ENCODE measurements at regions not wholly inside any gene's neighbourhood (a gene's known extent, or its start where the extent isn't known, plus 50 kb on each side); places are given as distances from the start of the nearest gene placed in this dataset.

DNA sequence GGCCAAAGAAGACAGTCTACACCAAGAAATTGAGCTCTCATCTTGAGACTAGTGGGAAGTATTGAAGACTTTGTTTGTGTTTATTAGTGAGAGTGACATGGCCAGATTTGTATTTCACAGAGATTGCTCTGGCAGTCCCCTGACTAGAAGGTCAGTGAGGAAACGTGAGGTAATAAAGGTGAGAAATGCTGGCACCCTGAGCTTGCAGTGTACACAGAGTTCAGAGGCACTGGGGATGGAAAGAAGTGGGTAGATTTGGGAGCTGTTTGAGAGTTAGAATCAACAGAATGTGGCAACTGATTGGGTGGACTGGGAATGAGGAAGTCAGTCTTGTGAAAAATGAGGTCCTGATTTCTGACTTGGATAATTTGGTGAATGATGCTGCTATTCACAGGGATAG lies 336.9 kb downstream of the SNAPC1 start:
- DNase-seq, result no peak

DNA sequence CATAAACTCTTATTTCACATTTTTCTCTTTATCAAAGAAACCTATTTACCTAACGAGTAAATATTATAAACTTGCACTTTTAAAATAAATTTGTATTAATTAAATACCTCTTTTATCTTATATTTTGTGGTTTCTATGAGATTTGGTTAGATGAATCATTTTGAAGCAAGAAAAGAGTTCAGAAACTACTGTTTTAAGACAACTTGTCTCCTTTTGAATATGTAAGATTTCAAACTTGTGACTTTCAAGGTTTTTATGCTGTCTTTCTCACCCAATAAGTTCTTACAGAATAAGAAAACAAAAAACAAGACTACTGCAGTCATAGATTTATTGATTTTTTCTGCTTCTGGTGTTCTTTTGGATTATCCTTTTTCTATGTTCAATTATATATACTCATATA lies 339.0 kb downstream of the SNAPC1 start:
- DNase-seq, result no peak

DNA sequence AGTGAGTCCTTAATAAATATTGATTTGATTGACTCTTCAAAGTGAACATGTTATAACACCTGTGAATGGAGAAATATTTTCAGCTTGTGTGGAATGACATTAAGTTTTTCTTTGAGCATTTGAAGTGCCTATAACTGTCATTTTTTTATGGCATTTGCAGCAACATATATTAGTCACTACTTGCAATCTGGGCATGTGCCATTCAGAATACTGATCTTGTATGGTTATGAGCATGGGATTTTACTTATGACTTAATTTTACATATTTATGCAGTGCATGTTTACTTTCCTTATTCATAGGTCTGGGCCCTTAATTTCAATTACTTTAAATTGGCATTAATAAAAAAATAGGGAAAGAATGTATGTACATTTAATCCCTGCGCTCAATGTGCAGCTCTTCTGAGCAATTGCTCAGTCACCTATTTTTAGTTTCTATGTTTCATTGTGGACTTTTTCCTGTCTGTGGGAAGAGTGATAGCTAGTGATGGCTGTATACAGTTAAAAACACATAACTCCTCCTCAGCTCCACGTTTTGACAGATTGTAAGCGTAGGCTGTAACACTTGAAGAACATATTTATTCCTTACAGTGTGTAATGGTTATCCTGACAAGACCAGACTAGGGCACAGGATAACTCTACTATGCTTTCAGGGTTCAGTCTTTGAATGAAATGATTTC lies 339.6 kb downstream of the SNAPC1 start:
- no peak for DNase-seq

DNA sequence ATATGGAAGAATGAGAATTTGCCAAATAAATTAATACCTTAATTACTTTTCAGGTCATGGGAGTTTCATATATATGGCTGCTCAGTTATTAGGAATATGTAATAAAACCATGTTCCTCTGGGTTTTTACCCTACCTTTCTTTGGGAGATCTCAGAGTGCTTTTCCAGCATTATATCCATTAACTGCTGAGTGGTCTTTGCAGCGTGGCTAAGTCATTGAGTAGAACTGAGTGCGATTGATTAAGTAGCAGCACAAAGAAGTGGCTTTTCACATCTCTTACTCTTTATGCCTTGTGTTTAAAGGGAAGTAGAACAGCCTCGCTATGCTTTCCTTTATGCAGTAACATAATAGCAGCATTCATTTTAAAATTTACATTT lies 340.1 kb downstream of the SNAPC1 start:
- no peak for DNase-seq

DNA sequence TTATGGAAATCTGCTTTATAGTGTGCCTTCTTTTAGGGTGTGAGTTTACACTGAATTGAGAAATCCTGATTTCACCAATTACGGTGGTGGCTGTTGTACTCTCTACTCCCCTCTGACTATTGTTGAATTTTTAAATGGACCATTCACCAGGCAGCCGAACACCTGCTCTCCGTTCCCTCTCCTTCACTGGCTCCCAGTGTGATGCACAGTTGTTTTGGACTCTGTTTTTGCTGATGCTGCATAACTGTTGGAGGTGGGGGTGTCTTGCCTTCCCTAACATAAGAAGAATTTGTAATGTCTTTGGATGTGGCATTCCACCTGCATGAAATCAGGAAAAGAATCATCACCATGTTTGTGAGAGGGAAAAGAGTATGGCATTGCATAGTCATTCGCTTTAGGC lies 341.2 kb downstream of the SNAPC1 start:
- DNase-seq, result no peak

DNA sequence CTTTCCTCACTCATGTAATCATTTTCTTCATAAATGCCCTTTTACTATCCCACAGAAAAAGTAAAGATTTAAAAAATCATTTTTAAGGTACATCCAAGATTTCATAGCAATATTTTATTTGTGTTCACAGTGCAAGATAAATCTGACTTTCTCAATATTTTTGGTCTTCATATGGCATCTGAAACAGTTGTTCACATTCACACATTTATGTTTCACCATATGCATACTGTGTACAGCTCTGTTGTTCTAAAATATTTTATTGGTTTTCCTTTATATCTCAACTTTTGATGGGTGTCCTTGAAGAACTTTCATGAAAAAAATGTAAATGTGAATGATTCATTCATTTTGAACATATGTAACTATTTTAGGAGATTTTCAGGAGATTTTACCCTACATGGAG lies 348.7 kb downstream of the SNAPC1 start:
- no peak for DNase-seq

DNA sequence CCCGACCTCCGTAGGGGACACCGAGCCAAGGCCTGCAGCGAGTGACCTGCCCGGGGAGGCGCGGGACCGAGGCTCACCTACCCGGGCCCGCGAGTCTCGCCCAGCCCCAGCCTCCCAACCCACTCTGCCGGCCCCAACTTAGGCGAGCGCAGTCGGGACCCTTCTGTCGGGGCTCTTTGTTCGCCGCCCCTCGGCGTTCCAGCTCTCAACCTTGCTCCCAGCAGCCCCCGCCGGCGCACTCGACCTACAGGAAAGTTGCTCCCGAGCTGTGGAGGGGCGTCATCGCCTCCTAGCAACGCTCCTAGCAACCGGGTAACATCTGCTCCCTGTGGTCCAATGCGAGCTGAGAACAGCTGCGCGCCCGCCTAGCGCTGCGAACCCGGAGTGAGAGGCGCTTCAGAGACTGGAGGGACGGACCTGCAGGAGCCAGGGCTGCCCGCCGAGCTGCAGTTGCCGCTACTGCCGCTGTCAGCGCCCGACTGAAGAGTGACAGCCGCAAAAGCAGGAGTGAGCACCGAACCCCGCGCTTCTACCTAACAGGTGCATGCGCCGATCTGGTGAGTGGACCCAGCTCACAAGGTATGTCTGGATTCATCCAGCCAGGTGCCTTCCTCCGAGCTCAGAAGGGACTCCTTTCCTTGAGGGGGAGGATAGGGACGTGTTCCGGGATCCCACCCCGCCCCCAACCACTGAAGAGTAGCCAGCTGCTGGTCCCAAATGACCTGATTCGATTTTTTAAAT lies 355.0 kb downstream of the SNAPC1 start:
- DNase-seq, result peak; percentile 50 to 64

DNA sequence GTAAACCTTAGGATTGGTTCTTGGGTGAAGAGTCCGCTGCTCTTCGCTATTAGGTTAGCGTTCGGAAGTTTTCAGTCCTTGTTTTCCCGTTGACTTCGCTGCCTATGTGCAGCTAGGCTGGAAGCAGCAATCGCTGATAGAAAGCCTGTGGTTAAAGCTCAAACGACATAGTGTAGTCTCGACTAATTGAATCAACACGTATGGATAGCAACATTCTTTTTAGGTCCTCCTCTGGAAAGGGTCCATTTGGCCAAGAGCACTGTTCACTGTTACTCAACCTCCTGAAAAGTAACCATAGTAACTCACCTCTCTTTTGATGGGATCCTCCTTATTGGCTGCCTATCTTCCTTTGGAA lies 355.5 kb downstream of the SNAPC1 start:
- DNase-seq, result no peak

DNA sequence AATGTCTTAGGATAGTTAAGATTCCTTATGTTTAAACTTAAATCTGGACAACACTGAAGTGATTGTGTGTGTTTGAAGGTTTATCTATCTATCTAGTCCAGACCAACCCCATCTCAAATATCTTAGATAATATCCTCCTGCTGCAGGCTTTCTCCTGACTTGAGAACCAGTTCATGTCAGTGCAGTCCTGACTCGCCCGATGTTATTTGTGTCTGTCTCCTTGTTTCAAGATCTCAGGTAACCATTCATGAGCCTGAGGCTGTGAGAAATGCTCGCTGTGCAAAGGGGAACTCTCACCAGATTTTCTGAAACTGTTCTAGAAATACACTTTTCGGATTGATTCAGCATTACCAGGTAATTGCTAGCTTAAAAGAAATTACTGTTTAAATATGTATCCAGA lies 356.2 kb downstream of the SNAPC1 start:
- no peak for DNase-seq

DNA sequence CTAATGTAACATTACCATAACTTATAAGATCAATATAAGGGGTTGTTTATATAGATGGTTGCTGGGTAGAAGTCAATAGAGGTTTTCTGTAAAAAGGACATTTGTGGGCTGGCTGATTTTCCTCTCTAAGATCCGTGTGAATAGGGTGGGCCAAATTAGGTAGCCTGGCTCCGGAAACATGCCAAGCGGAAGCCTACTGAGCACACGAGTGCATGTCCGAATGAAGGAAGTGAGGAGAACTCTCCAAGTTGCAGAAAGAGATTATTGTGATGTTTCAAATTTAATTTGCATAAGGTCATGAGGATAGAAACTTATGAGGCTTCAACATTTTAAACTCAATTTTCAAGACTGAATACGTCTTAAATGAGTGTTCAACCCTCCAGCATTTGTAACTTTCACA lies 356.7 kb downstream of the SNAPC1 start:
- no peak for DNase-seq

DNA sequence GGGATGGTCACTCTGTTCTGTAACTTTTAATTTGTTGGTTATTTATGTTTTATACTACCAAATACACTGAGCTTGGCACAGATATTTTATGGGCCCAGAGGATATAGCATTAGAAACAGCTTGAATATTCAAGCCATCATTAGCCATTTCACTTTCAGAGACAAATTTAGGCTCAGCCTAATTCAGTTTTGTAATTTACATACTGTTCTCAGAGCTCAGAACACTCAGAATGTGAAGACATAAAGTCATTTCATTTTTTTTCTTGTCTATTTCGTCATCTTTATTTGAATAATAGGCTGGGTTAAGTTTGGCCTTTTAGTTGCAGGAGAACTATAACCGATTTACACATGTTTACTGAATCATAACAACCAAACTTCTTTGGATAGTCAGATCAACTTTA lies 361.7 kb downstream of the SNAPC1 start:
- no peak for DNase-seq

DNA sequence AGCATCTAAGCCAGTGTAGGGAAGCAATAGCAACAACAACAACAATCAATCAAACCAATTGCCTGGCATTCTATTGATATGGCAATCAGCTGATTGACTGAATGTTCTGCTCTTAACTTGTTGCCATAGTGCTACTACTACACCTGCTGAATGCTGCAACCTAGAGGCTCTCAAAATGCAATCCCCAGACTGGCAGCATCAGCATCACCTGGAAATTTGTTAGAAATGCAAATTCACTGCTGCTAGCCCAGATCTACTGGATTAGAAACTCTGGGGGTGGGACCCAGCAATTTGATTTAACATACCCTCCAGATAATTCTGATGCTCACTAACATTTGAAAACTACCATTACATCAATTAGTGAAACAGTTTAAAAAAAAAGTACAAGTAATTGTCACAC lies 363.6 kb downstream of the SNAPC1 start:
- no peak for DNase-seq

DNA sequence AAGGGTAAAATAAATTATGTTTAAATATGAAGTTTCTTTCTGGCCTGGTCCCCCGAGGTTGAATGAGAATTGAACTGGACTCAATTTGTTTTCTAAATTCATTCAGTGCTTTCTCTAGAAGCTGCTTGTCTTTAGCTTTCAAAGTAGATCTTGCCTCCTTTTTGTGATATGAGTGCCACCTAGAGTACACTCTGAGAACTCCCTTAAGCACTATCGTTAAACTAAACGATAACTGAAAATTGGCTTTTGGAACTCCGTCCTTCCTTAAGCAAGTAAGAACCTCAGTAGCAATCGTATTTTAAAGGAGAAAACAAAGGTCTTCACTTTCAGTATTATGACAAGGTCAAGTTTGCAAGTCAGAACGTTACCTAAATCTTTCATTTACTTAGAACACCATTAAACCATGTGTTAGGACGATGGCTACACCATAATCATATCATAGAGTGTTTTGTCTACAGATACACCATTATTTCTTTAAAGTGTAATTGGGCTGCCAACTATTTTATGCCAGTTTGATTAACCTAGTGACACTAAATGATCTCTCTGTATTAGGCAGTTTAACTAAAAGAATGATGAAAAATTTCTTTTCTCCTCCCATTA lies 364.8 kb downstream of the SNAPC1 start:
- DNase-seq, result peak in 1 of 2 donors; percentile 56

DNA sequence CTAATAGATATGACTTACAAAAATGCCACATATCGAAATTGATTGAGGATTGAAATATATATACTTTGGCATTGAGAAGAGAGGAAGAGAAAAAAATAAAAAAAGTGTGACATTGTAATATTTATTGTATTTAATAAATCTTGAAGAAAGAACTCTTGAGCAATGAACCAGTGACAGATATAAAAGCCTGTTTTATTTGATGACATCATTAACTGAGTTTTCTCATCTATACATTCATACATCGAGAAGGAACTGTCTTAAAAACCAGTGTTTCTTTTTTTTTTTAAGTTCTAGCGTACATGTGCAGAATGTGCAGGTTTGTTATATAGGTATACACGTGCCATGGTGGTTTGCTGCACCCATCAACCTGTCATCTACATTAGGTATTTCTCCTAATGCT lies 368.2 kb downstream of the SNAPC1 start:
- DNase-seq, result no peak

DNA sequence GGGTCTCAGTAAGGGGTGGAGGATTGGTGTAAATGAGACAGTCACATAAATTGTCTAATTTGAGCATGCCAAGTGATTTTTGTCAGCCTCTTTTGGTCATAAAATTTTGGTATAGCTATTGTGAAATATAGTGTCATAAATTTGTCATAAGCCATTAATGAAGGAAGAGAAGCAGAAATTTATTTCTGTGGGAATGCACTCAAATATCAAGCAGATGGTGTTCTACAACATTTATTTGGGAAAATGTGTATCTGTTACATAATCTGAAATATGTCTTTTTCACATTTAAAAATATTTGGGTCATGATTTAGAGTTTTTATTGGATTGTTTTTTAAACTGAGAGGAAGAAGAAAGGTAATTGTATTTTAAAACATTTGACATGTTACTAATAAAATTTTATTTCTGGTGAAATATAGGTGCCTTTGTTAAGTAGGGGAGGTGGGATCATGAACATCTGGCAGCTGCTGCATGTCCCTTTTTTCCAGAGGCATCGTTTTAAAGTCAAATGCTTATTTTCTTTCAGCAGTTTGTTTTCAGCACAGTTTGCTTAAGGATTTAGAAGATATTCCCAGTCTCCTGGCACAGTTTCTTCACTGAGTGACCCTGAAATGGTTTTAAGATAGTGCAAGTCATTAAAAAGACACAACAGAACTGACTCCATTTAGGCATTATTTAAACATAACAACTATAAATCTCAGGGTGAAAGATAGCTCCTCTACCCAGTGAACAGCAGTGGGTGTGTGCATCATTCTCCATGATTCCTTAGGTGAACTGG lies 371.7 kb downstream of the SNAPC1 start:
- no peak for DNase-seq

DNA sequence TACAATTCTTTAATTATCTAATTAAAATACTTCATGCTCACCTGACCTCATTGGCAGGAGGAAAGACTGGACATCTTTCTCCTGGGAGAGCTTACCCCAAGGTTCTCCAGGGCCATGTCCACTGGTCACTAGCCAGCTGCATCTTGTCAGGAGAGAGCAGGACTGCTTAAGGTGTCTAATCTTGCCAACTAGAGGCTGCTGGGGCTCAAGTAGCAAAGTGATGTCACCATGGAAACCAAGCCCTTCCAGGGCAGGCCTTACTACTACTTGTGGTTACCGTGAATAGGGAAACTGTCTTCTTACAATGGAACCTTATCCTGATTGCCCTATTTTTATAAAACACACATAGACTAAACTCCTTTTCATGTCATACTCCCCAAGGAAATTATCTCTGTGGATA lies 376.4 kb downstream of the SNAPC1 start:
- DNase-seq, result no peak

DNA sequence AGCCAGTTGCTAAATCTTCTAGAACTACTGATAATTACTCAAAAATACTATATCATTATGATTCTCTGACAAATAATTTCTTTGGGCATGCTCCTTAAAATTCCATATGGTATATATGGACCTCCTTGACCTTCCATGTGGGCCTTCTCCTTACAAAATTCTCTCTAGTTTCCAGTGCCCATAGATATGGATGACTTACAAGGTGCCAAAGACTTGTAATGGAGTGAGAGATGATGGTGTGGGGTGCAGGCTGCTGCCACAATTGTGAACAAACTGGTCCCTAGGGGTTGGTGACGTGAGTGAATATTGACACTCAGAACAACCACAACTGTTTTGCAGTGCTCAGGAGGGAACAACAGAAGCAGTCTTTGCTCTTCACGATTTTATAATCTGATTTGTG lies 378.9 kb downstream of the SNAPC1 start:
- no peak for DNase-seq

DNA sequence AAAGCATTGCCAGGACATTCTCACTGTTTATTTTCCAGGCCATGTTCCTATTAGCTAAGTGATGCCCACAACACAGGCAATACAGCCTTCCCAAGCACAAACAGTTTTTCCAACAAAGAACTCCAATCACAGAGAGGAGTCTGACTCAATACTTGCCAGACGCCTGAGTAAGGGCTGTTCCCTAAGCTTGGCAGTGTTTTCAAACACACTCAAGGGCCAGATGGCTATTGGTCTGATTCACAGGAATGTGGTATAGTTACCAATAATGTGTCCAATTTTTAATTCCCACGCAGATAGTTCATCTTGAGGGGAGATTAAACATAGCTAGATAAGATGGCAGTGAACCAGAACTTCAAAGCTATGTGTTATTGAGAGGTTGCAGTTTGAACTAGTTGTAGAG lies 381.0 kb downstream of the SNAPC1 start:
- DNase-seq, result no peak

DNA sequence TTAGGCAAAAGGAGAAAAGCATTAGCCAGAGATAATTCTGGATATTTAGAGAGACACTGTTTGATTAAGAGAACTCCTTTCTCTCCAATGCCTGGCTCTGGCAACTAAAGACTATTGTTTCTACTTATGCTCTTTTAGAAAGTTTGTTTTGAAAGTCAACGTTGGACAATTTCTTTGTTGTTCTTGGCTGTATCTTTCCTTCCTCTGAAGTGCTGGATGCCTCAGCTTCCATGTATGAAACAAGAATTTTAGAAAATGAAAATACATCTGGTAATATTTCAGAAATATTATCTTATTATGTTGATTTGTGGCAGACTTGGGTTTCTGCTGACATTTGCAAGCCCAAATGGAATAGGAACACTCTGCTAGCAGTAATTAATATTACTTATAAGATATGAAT lies 382.6 kb downstream of the SNAPC1 start:
- DNase-seq, result no peak

DNA sequence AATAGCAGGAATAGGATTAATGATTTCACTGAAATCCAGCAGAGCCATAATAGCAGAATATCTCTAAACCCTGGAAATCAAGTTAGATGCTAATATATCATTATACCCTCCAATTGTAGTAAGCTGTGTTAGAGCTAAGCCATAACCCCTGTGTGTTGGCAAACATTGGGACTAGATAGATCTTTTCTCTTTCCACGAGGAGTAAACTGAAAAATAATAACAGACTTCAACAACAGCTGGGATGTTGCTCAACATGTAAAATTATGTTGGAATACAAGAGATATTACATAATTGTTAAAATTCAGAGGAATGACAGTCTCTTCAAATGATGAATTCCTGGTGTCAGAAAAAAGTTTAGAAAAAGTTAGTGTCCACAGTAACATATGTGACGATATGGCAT lies 383.8 kb downstream of the SNAPC1 start:
- no peak for DNase-seq

DNA sequence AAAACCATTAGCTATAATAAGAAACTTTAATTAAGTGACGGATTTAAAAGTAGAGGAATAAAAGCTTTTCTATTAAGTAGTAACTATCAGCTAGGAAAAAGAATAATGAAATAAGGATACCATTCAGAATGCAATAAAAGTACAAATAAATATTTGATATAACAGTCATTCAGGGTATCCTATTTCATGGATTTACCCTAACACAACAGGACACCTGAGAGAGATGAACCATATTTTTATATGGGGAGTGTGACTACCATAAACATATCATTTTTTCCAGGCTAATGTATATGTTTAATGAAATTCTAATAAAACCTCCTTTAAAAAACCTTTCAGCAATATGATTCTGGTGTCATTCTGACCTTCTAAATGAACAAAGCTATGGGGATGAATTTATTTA lies 393.8 kb downstream of the SNAPC1 start:
- no peak for DNase-seq

DNA sequence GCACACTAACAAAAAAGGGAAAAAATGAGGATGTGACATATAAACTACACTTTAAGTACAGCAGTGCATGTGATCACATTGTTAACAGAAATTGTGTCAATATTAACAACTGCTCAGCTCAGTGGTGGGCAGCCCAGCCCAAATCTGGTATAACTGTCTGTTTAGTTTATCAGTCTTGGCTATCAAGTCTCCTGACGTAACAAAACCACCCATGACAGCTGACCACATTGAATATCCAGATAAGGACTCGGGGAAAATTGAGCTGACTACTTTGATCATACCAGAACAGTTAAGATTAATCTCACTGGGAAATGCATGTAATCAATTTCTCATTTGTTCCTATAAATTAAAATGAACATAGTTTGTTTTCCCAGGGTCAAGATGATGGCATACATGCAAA lies 396.6 kb downstream of the SNAPC1 start:
- DNase-seq, result no peak

DNA sequence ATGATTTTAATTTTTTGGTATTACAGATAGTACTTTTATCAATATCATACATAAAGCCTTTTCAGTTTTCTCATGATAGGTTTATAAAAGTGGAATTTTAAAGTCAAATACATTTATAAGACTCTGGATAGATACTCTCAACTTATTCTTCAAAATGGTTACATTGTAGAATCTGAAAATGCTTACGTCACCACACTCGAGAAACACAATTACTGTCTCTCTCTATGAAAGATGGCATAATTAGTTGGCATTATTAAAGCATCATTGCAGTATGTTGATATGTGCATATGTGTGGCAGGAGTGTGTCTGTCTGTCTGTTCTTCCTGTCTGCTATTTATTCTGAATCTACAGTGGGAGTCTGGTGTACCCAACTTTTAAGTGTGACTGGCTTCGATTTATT lies 397.1 kb downstream of the SNAPC1 start:
- DNase-seq, result no peak
